ENCODE measurements at regions not wholly inside any gene's neighbourhood (a gene's known extent, or its start where the extent isn't known, plus 50 kb on each side); places are given as distances from the start of the nearest gene placed in this dataset.

DNA sequence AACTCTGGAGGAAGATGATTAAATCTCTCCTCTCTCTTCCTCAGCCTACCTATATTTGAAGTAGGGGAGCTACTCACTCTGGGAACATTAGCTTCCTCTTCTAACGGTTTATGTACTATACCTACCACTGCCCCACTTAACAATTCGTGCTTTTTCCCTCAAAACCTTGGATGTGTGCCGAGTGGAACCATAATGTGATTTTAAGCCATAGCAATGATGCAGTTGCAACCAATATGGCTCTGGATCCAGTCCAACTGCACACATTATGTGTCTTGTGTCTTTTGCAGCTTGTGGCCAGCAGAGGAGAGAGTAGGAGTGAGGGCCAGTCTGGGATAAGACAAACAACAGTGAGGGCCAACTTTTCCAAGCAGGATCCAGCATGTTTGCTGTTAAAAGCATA, 170.7 kb downstream of the GATA3 start:
- no peak overlapping the region for H3K4me3 ChIP-seq (replicated peaks; ENCODE audit: insufficient read depth, low read length)
- H3K27ac ChIP-seq (replicated peaks) = no peak overlapping the region
- H3K27me3 ChIP-seq (ENCODE audit: insufficient read depth, poor library complexity, severe bottlenecking) = no peaks in the 10 kb centered on the region
- no peak for TF ChIP-seq GABPA (IDR thresholded peaks at IDR 0.05; ENCODE audit: low read depth)
- TF ChIP-seq POLR2AphosphoS5 (IDR thresholded peaks at IDR 0.05; ENCODE audit: low read depth) = no peak
- no peak for TF ChIP-seq SPI1 (IDR thresholded peaks at IDR 0.05; ENCODE audit: borderline replicate concordance, low read depth)
- TF ChIP-seq, protein P1, sequence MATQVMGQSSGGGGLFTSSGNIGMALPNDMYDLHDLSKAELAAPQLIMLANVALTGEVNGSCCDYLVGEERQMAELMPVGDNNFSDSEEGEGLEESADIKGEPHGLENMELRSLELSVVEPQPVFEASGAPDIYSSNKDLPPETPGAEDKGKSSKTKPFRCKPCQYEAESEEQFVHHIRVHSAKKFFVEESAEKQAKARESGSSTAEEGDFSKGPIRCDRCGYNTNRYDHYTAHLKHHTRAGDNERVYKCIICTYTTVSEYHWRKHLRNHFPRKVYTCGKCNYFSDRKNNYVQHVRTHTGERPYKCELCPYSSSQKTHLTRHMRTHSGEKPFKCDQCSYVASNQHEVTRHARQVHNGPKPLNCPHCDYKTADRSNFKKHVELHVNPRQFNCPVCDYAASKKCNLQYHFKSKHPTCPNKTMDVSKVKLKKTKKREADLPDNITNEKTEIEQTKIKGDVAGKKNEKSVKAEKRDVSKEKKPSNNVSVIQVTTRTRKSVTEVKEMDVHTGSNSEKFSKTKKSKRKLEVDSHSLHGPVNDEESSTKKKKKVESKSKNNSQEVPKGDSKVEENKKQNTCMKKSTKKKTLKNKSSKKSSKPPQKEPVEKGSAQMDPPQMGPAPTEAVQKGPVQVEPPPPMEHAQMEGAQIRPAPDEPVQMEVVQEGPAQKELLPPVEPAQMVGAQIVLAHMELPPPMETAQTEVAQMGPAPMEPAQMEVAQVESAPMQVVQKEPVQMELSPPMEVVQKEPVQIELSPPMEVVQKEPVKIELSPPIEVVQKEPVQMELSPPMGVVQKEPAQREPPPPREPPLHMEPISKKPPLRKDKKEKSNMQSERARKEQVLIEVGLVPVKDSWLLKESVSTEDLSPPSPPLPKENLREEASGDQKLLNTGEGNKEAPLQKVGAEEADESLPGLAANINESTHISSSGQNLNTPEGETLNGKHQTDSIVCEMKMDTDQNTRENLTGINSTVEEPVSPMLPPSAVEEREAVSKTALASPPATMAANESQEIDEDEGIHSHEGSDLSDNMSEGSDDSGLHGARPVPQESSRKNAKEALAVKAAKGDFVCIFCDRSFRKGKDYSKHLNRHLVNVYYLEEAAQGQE (IDR thresholded peaks at IDR 0.05; ENCODE audit: insufficient replicate concordance, low read depth) = no peak
- TF ChIP-seq, protein P2, sequence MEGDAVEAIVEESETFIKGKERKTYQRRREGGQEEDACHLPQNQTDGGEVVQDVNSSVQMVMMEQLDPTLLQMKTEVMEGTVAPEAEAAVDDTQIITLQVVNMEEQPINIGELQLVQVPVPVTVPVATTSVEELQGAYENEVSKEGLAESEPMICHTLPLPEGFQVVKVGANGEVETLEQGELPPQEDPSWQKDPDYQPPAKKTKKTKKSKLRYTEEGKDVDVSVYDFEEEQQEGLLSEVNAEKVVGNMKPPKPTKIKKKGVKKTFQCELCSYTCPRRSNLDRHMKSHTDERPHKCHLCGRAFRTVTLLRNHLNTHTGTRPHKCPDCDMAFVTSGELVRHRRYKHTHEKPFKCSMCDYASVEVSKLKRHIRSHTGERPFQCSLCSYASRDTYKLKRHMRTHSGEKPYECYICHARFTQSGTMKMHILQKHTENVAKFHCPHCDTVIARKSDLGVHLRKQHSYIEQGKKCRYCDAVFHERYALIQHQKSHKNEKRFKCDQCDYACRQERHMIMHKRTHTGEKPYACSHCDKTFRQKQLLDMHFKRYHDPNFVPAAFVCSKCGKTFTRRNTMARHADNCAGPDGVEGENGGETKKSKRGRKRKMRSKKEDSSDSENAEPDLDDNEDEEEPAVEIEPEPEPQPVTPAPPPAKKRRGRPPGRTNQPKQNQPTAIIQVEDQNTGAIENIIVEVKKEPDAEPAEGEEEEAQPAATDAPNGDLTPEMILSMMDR (IDR thresholded peaks at IDR 0.05; ENCODE audit: insufficient read depth, low read length) = no peak
- DNase-seq (ENCODE audit: low read depth in 1 of 2, low spot score in 1 of 2) = no peak

- Histone ChIP-seq H3K27me3 (ENCODE audit: insufficient read depth, poor library complexity, severe bottlenecking) (no peaks in the 10 kb centered on the region), H3K27ac (replicated peaks) (no peak overlapping the region), H3K4me3 (replicated peaks; ENCODE audit: insufficient read depth, low read length) (no peak overlapping the region)
- DNase-seq (ENCODE audit: low read depth in 1 of 2, low spot score in 1 of 2) = no peak
- TF ChIP-seq, protein P2 (IDR thresholded peaks at IDR 0.05; ENCODE audit: insufficient read depth, low read length) = no peak
- TF ChIP-seq, protein P1 (IDR thresholded peaks at IDR 0.05; ENCODE audit: insufficient replicate concordance, low read depth) = no peak
- TF ChIP-seq SPI1 (IDR thresholded peaks at IDR 0.05; ENCODE audit: borderline replicate concordance, low read depth) (no peak), GABPA (IDR thresholded peaks at IDR 0.05; ENCODE audit: low read depth) (no peak), POLR2AphosphoS5 (IDR thresholded peaks at IDR 0.05; ENCODE audit: low read depth) (no peak)
Measured at GRCh38 chr10:8227246-8227645, 172.8 kb downstream of the GATA3 start.

DNA sequence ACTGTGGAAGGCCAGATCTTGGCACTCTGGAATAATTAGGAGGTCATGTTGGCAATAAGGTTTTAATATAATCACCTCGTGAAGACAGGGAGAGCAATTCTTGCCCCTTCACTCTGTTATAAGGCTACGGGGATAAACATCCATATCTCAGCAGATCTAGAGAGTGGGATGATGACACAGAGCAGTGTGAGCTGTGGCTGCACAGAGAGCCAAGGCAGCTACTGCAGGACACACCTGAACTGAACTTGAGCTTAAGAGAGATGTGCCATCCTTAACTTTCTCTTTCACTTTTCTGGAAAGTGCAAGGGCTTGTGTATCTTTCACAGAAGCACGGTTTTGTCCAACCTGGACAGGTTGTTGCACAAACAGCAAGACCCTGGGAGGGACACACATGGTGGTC, 174.7 kb downstream of the GATA3 start:
- Histone ChIP-seq H3K4me3 (replicated peaks; ENCODE audit: insufficient read depth, low read length) (no peak overlapping the region), H3K27ac (replicated peaks) (no peak overlapping the region), H3K27me3 (ENCODE audit: insufficient read depth, poor library complexity, severe bottlenecking) (no peaks in the 10 kb centered on the region)
- TF ChIP-seq POLR2AphosphoS5 (IDR thresholded peaks at IDR 0.05; ENCODE audit: low read depth) = no peak
- TF ChIP-seq, protein P1 (IDR thresholded peaks at IDR 0.05; ENCODE audit: insufficient replicate concordance, low read depth) = no peak
- TF ChIP-seq SPI1 (IDR thresholded peaks at IDR 0.05; ENCODE audit: borderline replicate concordance, low read depth) = no peak
- TF ChIP-seq, protein P2 (IDR thresholded peaks at IDR 0.05; ENCODE audit: insufficient read depth, low read length) = no peak
- TF ChIP-seq GABPA (IDR thresholded peaks at IDR 0.05; ENCODE audit: low read depth) = no peak
- no peak for DNase-seq (ENCODE audit: low read depth in 1 of 2, low spot score in 1 of 2)

Data from HL-60 (cell line).